GM13977 (cell line): ENCODE measurements at regions not wholly inside any gene's neighbourhood (a gene's known extent, or its start where the extent isn't known, plus 50 kb on each side); places are given as distances from the start of the nearest gene placed in this dataset.
"Not testable (repeated sequence)": the region's sequence is repeated elsewhere in the genome, so short reads cannot be mapped to it uniquely, and the experiment has no call there.

Experiments
- DNase-seq: peaks from one replicate; pipeline ENCODE4 v3.0.0; 2012; ENCODE audit warnings: low spot score
- in situ Hi-C: fragments of 300-500 bp; cut with MboI; formaldehyde crosslinking; loops from one replicate; pipeline ENCODE4 v1.12.0; 2022; ENCODE audit warnings: low sequenced_read_pairs, low pct_unique_long_range_greater_than_20kb, mixed read lengths, inconsistent platforms; ENCODE audit not compliant: unreplicated experiment
- TF ChIP-seq, protein P1 (sequence below): IDR thresholded peaks from 2 replicates; pipeline ENCODE4 v1.5.1; 2012; ENCODE audit warnings: mild to moderate bottlenecking, control low read depth; ENCODE audit not compliant: insufficient read depth; ENCODE audit errors: extremely low read depth, missing control alignments

DNA sequence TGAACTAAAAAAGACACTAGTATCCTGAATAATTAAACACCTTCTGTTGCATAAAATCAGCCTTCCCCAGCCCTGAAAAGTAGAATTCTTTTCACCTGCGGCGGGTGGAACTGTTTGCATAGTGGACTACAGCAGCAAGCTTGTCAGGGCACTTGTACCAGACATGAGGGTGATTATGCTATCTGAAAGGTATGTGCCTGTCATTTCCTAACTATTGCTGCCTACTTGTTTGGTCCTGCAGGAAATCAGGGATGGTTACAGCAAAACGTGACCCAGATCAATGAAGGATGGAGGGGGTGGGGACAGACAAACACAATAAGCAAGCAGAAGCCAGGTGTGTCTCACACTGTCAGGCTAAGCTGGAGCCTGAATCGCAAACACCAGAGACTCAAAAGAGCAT lies 385.6 kb downstream of the MLLT3 start:
- TF ChIP-seq, protein P1, sequence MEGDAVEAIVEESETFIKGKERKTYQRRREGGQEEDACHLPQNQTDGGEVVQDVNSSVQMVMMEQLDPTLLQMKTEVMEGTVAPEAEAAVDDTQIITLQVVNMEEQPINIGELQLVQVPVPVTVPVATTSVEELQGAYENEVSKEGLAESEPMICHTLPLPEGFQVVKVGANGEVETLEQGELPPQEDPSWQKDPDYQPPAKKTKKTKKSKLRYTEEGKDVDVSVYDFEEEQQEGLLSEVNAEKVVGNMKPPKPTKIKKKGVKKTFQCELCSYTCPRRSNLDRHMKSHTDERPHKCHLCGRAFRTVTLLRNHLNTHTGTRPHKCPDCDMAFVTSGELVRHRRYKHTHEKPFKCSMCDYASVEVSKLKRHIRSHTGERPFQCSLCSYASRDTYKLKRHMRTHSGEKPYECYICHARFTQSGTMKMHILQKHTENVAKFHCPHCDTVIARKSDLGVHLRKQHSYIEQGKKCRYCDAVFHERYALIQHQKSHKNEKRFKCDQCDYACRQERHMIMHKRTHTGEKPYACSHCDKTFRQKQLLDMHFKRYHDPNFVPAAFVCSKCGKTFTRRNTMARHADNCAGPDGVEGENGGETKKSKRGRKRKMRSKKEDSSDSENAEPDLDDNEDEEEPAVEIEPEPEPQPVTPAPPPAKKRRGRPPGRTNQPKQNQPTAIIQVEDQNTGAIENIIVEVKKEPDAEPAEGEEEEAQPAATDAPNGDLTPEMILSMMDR = no peak
- no peak for DNase-seq
- in situ Hi-C loops = no loop called here

DNA sequence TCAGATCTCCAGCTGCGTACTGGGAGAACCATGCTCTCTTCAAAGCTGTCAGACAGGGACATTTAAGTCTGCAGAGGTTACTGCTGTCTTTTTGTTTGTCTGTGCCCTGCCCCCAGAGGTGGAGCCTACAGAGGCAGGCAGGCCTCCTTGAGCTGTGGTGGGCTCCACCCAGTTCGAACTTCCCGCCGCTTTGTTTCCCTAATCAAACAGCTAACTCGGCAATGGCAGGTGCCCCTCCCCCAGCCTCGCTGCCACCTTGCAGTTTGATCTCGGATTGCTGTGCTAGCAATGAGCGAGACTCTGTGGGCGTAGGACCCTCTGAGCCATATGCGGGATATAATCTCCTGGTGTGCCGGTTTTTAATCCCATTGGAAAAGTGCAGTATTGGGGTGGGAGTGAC lies 387.1 kb downstream of the MLLT3 start:
- in situ Hi-C loops, DNase-seq: not testable (repeated sequence)

DNA sequence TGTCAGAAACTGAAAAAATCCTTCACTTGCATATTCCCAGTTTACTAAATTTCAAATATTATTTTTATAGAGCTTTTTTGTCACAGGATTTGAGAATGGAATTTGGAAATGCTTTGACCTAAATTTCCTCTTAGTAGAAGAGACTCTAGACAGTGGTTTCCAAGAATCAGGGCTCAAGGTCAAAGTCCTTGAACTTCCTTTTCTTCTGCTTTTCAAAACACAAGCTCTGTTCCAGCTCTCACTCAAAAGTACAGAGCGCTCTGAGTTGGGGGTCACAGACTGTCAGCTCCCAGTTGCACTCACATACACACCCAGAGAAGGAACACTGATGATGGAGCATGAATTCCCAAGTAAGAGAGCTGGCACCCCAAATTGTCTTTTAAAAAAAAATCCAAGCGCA lies 394.2 kb downstream of the MLLT3 start:
- in situ Hi-C loops = no loop called here
- TF ChIP-seq, protein P1 = no peak
- DNase-seq = no peak

DNA sequence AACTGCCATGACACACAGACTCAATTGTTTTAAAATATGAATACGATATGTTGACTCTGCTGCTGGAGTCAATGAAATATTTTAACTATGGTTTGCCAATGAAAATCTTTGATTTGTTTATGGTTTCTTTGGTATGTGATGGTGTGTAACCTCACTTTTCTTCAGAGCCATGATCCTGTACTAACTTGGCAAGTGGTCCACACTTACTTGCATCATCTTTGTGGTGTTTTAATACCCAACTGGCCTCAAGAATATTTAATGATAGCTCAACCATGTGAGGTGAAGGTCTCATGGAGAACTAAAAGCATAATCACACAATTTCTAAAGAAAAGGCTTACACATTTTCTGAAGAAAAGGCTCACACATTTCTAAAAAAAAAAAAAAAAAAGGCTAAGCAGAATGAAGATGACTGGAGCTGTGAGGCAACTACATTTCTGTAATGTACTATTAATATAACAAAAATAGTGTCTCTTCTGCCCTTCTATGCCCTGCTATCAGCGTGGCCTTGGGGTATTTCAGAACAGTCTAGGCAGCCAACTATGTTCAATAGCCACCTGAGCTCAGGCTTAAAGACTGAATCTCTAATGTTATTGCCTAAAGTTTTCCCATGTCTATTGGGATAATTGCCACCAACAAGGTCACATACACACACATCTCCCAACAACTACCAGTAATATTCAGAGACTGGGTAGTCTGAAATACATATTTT lies 395.0 kb downstream of the MLLT3 start:
- TF ChIP-seq, protein P1 = no peak

DNA sequence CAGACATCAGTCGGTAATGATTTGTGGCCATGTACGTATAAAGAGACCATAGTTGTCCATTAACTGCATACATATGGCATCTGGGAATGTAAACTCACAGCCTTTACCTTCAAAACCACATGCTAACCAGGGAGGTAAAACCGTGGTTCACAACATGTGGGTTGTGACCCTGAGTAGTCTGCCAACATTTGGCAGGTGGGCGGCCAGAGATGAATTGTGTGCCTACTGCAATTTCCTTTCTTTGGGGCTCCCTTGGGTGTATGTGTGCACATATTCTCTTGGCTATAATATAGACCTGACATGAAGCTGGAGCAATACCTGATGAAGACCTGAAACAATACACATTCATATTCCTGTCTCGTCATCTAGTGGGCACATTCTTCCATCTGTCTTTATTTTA lies 396.0 kb downstream of the MLLT3 start:
- in situ Hi-C loops = no loop called here
- TF ChIP-seq, protein P1 = no peak
- no peak for DNase-seq

More for the DNA sequence above, 395.0 kb downstream of the MLLT3 start:
- DNase-seq = no peak
- in situ Hi-C loops = no loop called here

DNA sequence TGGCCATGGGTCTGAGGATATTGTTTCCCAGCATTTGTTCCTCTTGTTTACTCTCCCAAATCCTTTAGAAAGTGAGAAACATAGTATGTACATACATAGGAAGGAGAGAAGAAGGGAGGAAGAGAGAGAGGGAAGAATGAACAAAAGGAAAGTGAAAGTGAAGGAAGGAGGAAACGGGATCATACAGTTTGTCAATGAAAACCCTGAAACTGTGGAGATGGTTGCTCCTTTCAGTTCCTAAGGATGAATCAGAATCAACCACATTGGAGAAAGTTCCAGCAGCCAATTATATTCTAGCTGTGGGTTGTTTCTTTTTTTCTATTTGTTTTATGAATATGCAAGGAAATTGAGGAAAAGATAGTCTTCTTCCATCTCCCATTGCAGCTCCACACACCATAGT lies 396.5 kb downstream of the MLLT3 start:
- no peak for DNase-seq
- TF ChIP-seq, protein P1 = no peak
- in situ Hi-C loops = no loop called here

DNA sequence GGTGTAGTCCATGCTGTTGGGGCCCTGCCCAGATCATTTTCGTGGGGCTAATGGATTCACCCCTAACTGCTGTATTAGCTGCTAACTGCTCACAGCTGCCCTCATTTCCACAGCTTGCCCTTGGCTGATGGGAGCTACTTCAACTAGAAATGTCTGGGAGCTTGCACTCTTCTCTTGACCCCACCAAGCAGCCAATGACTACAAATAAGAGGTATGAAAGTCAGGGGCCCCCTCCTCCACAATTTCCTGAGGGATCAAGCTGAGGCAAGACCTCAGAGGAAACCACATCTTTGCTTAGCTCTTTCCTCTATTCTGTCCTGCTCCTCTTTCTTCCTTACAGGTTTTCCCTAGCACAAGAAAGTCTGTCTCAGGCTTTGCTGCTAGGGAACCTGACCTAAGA lies 397.5 kb downstream of the MLLT3 start:
- no peak for DNase-seq
- TF ChIP-seq, protein P1 = no peak
- in situ Hi-C loops = no loop called here
